H1 (cell line): ENCODE measurements at regions not wholly inside any gene's neighbourhood (a gene's known extent, or its start where the extent isn't known, plus 50 kb on each side); places are given as distances from the start of the nearest gene placed in this dataset.

Experiments used
- CTCF ChIA-PET: fragments of 300-600 bp; sonication (Branson Sonifier 250); formaldehyde crosslinking; loops from one replicate; lab custom pipeline; 2021; ENCODE audit not compliant: partially characterized antibody; lab: Charles Lee
- POLR2A ChIA-PET: fragments of 300-600 bp; sonication (Branson Sonifier 250); formaldehyde crosslinking; loops from one replicate; lab custom pipeline; 2021; ENCODE audit warnings: inconsistent platforms; ENCODE audit not compliant: partially characterized antibody; lab: Charles Lee
- DNase-seq, 2 experiments: peaks; one replicate each; pipeline versions ENCODE4 v3.0.0 to v3.0.0-alpha.2; 2010 to 2022; ENCODE audit warnings: low spot score in 2 of 2, low read depth in 1 of 2, mixed read lengths in 1 of 2
- FAIRE-seq: peaks from 2 replicates; lab custom pipeline; 2011; peaks lifted over from hg19 to GRCh38; lab: Jason Lieb, UNC
- H2AFZ ChIP-seq: 2 replicates; pipeline ENCODE4 v1.8.1; 2012; ENCODE audit warnings: low read length, inconsistent platforms
- H2AK5ac ChIP-seq: 2 replicates; pipeline ENCODE4 v1.6.1; 2013; ENCODE audit warnings: low read depth, low read length
- H2BK120ac ChIP-seq: replicated peaks from 2 replicates; pipeline ENCODE3; 2013; ENCODE audit warnings: low read depth, low read length, inconsistent platforms
- H2BK12ac ChIP-seq: 2 replicates; pipeline ENCODE4 v1.6.1; 2013; ENCODE audit warnings: low read depth, low read length
- H2BK15ac ChIP-seq: 2 replicates; pipeline ENCODE4 v1.6.1; 2013; ENCODE audit warnings: low read length
- H2BK20ac ChIP-seq: 2 replicates; pipeline ENCODE4 v1.6.1; 2013; ENCODE audit warnings: low read length
- H2BK5ac ChIP-seq: 2 replicates; pipeline ENCODE4 v1.6.1; 2013; ENCODE audit warnings: low read depth, low read length
- H3K14ac ChIP-seq: 2 replicates; pipeline ENCODE4 v1.6.1; 2013; ENCODE audit warnings: inconsistent platforms; ENCODE audit not compliant: insufficient read length
- H3K18ac ChIP-seq: 2 replicates; pipeline ENCODE4 v1.6.1; 2013; ENCODE audit warnings: low read length; ENCODE audit errors: extremely low read depth
- H3K23ac ChIP-seq: 2 replicates; pipeline ENCODE4 v1.6.1; 2013; ENCODE audit warnings: inconsistent platforms; ENCODE audit not compliant: insufficient read length
- H3K23me2 ChIP-seq: 2 replicates; pipeline ENCODE4 v1.6.1; 2013; ENCODE audit warnings: low read depth, low read length
- H3K27ac ChIP-seq: 2 replicates; pipeline ENCODE4 v1.6.1; 2011; ENCODE audit warnings: low read depth, low read length, inconsistent platforms
- H3K27me3 ChIP-seq, 4 experiments: replicated peaks in 1 of 4; 1 replicate in 1 of 4; 2 replicates in 3 of 4; pipeline versions ENCODE4 v1.6.1 to v1.8.1; 2011 to 2013; ENCODE audit warnings: low read length in 3 of 4, mild to moderate bottlenecking in 3 of 4, inconsistent platforms in 2 of 4, mixed read lengths in 2 of 4, moderate library complexity in 1 of 4; ENCODE audit not compliant: control insufficient read depth in 3 of 4, insufficient read depth in 3 of 4; ENCODE audit errors: extremely low read depth in 1 of 4
- H3K36me3 ChIP-seq, 4 experiments: 2 replicates each; pipeline versions ENCODE4 v1.6.1 to v1.8.1; 2011 to 2013; ENCODE audit warnings: mild to moderate bottlenecking in 4 of 4, low read length in 3 of 4, moderate library complexity in 2 of 4, control low read depth in 1 of 4, inconsistent platforms in 1 of 4; ENCODE audit not compliant: insufficient read depth in 4 of 4, control insufficient read depth in 2 of 4
- H3K4ac ChIP-seq: replicated peaks from 2 replicates; pipeline ENCODE3; 2013; ENCODE audit warnings: low read length, low read depth, mixed read lengths, inconsistent platforms; ENCODE audit not compliant: insufficient read length
- H3K4me1 ChIP-seq, 4 experiments: replicated peaks in 1 of 4; 1 replicate in 1 of 4; 2 replicates in 3 of 4; pipeline versions ENCODE4 v1.6.1 to v1.8.1; 2011 to 2013; ENCODE audit warnings: low read length in 3 of 4, inconsistent platforms in 2 of 4, mixed read lengths in 1 of 4; ENCODE audit not compliant: insufficient read depth in 4 of 4, control insufficient read depth in 3 of 4
- H3K4me2 ChIP-seq, 2 experiments: 2 replicates each; pipeline versions ENCODE4 v1.6.1 to v1.8.1; 2011 to 2013; ENCODE audit warnings: low read depth in 2 of 2, low read length in 2 of 2, control low read depth in 1 of 2, inconsistent platforms in 1 of 2, mild to moderate bottlenecking in 1 of 2; ENCODE audit not compliant: insufficient read depth in 1 of 2
- H3K4me3 ChIP-seq, 4 experiments: fragments of 200-600, 300-600 bp in 1 of 4; sonication (generic), shearing (Covaris generic), sonication (Bioruptor Twin) in 1 of 4; 2 replicates each; pipeline versions ENCODE4 v1.5.1 to v1.8.1; 2011 to 2016; ENCODE audit warnings: low read length in 4 of 4, low read depth in 3 of 4, control low read depth in 2 of 4, inconsistent platforms in 2 of 4, mild to moderate bottlenecking in 2 of 4, mixed read lengths in 1 of 4, moderate library complexity in 1 of 4; ENCODE audit not compliant: insufficient read depth in 2 of 4; ENCODE audit errors: extremely low read depth in 1 of 4
- H3K56ac ChIP-seq: replicated peaks from 2 replicates; pipeline ENCODE3; 2013; ENCODE audit warnings: low read depth, mild to moderate bottlenecking, mixed read lengths, low read length, inconsistent platforms; ENCODE audit not compliant: insufficient read length
- H3K79me1 ChIP-seq: 2 replicates; pipeline ENCODE4 v1.6.1; 2013; ENCODE audit warnings: low read depth, low read length, control low read depth
- H3K79me2 ChIP-seq, 2 experiments: 2 replicates each; pipeline versions ENCODE4 v1.6.1 to v1.8.1; 2012 to 2013; ENCODE audit warnings: low read length in 2 of 2, mild to moderate bottlenecking in 2 of 2, inconsistent platforms in 1 of 2; ENCODE audit not compliant: insufficient read depth in 2 of 2, control insufficient read depth in 1 of 2
- H3K9ac ChIP-seq, 4 experiments: replicated peaks in 1 of 4; 1 replicate in 1 of 4; 2 replicates in 3 of 4; pipeline versions ENCODE4 v1.6.1 to v1.8.1; 2011 to 2013; ENCODE audit warnings: low read depth in 3 of 4, low read length in 3 of 4, control low read depth in 2 of 4, mild to moderate bottlenecking in 2 of 4, moderate library complexity in 2 of 4, inconsistent platforms in 1 of 4; ENCODE audit errors: extremely low read depth in 1 of 4
- H3K9me3 ChIP-seq, 2 experiments: 2 replicates each; pipeline versions ENCODE4 v1.6.1 to v1.8.1; 2012 to 2013; ENCODE audit warnings: mild to moderate bottlenecking in 2 of 2, moderate library complexity in 2 of 2, control low read depth in 1 of 2, inconsistent platforms in 1 of 2, low read depth in 1 of 2, low read length in 1 of 2, mixed read lengths in 1 of 2; ENCODE audit not compliant: insufficient read depth in 2 of 2
- H4K20me1 ChIP-seq, 2 experiments: replicated peaks in 1 of 2; 2 replicates each; pipeline versions ENCODE3 to v1.8.1; 2011 to 2013; ENCODE audit warnings: inconsistent platforms in 2 of 2, low read length in 2 of 2, mild to moderate bottlenecking in 1 of 2; ENCODE audit not compliant: insufficient read depth in 2 of 2, control insufficient read depth in 1 of 2
- H4K5ac ChIP-seq: 2 replicates; pipeline ENCODE4 v1.6.1; 2013; ENCODE audit warnings: low read length, low read depth, mixed read lengths, inconsistent platforms; ENCODE audit not compliant: insufficient read length
- H4K8ac ChIP-seq: 2 replicates; pipeline ENCODE4 v1.8.0; 2013; ENCODE audit warnings: mild to moderate bottlenecking, moderate library complexity, low read length, inconsistent platforms; ENCODE audit not compliant: insufficient read depth; ENCODE audit errors: extremely low read depth
- H4K91ac ChIP-seq: replicated peaks from 2 replicates; pipeline ENCODE3; 2013; ENCODE audit warnings: low read length, mixed read lengths, inconsistent platforms; ENCODE audit not compliant: insufficient read length
- CHD2 ChIP-seq: IDR thresholded peaks from 2 replicates; pipeline ENCODE4 v1.6.1; 2012; ENCODE audit warnings: low read length, improper control_type of control experiment
- MAFK ChIP-seq: IDR thresholded peaks from 2 replicates; pipeline ENCODE4 v1.6.1; 2012; ENCODE audit warnings: low read depth, mild to moderate bottlenecking, improper control_type of control experiment, low read length
- RAD21 ChIP-seq, 2 experiments: IDR thresholded peaks in 1 of 2; conservative IDR thresholded peaks in 1 of 2; 2 replicates each; pipeline ENCODE4 v1.6.1; 2011; ENCODE audit warnings: low read depth in 2 of 2, low read length in 2 of 2, improper control_type of control experiment in 1 of 2, inconsistent platforms in 1 of 2, mild to moderate bottlenecking in 1 of 2, moderate library complexity in 1 of 2
- SIRT6 ChIP-seq: IDR thresholded peaks from one replicate; pipeline ENCODE4 v1.7.1; 2012; ENCODE audit warnings: low read length, inconsistent platforms
- TAF7 ChIP-seq: optimal IDR thresholded peaks from 2 replicates; pipeline ENCODE3; 2011; ENCODE audit warnings: low read depth, mild to moderate bottlenecking, inconsistent platforms, low read length, moderate library complexity, borderline replicate concordance
- WGBS, 2 experiments: shearing (Covaris generic) in 1 of 2; methylation state at CpG; one replicate each; pipeline versions ENCODE4 v1.1.6 to v1.1.7; 2013 to 2015; ENCODE audit warnings: low lambda C conversion rate in 2 of 2, mixed read lengths in 2 of 2, inconsistent platforms in 1 of 2, low coverage in 1 of 2, missing lambda C conversion rate in 1 of 2; ENCODE audit not compliant: insufficient replicate concordance in 2 of 2, insufficient coverage in 1 of 2, insufficient read length in 1 of 2; ENCODE audit errors: extremely low coverage in 1 of 2, missing lambda C conversion rate in 1 of 2; 5-methylcytosine and 5-hydroxymethylcytosine counted together

GRCh38 chr1:177429234-177429633 lies 258.5 kb downstream of the BRINP2 start:
- Histone ChIP-seq H3K56ac (no peak overlapping the region), H4K91ac (no peak overlapping the region), H2AK5ac (no peak overlapping the region), H3K79me1 (no peaks in the 10 kb centered on the region), H3K4me2 (no peak overlapping the region), H3K23me2 (no peaks in the 10 kb centered on the region), H3K4me3 (no peak overlapping the region), H3K14ac (no peak overlapping the region), H3K4me1 (no peaks in the 10 kb centered on the region), H4K8ac (no peak overlapping the region), H4K5ac (no peak overlapping the region), H3K23ac (no peak overlapping the region), H2AFZ (no peak overlapping the region), H3K9me3 (no peaks in the 10 kb centered on the region), H3K27me3 (peaks cover 0 to 1% (median 0%) of the 10 kb centered on the region in 4 experiments; a peak in 1 of 7 replicates), H3K9ac (no peak overlapping the region), H3K18ac (no peak overlapping the region), H3K4ac (no peak overlapping the region), H3K36me3 (no peaks in the 10 kb centered on the region), H4K20me1 (no peaks in the 10 kb centered on the region), H2BK12ac (no peak overlapping the region), H2BK15ac (no peak overlapping the region), H3K79me2 (no peaks in the 10 kb centered on the region), H2BK5ac (no peak overlapping the region), H2BK20ac (no peak overlapping the region), H3K27ac (no peak overlapping the region), H2BK120ac (no peak overlapping the region)
- ChIA-PET POLR2A (no interaction called here), CTCF (interaction anchor here (0.5 to 2.9 kb wide), 18 partner anchors 8 to 531 kb away, joined by 3 to 13 read pairs (median 4); no protein-coding TSS in a partner anchor)
- no peak for FAIRE-seq
- no peak for TF ChIP-seq CHD2
- TF ChIP-seq MAFK, result no peak
- no peak for TF ChIP-seq TAF7
- TF ChIP-seq RAD21 (IDR thresholded peaks at IDR 0.05 in 1 of 2, conservative IDR thresholded peaks at IDR 0.05 in 1 of 2; ENCODE audit: low read depth in 2 of 2, low read length in 2 of 2), result peak; percentile 20 to 23; a peak in 3 of 4 replicates
- no peak for TF ChIP-seq SIRT6
- WGBS, 2 experiments, result 78% methylated on average over 2 of the region's 2 CpGs; no CpG with 5 or more reads in 1 of the 2 experiments
- DNase-seq, result no peak
